GM12891 (cell line): ENCODE measurements at regions not wholly inside any gene's neighbourhood (a gene's known extent, or its start where the extent isn't known, plus 50 kb on each side); places are given as distances from the start of the nearest gene placed in this dataset.

Source experiments
- POLR2A ChIP-seq: IDR thresholded peaks from 2 replicates; pipeline ENCODE4 v1.6.1; 2011; ENCODE audit warnings: low read depth, low read length, control low read depth
- POLR2AphosphoS5 ChIP-seq: IDR thresholded peaks from 2 replicates; pipeline ENCODE4 v1.6.1; 2011; ENCODE audit warnings: low read depth, low read length, control low read depth
- POU2F2 ChIP-seq: IDR thresholded peaks from 2 replicates; pipeline ENCODE4 v1.6.1; 2011; ENCODE audit warnings: low read depth, mild to moderate bottlenecking, control low read depth, low read length, moderate library complexity
- TAF1 ChIP-seq: IDR thresholded peaks from 2 replicates; pipeline ENCODE4 v1.6.1; 2011; ENCODE audit warnings: low read depth, low read length, control low read depth

DNA sequence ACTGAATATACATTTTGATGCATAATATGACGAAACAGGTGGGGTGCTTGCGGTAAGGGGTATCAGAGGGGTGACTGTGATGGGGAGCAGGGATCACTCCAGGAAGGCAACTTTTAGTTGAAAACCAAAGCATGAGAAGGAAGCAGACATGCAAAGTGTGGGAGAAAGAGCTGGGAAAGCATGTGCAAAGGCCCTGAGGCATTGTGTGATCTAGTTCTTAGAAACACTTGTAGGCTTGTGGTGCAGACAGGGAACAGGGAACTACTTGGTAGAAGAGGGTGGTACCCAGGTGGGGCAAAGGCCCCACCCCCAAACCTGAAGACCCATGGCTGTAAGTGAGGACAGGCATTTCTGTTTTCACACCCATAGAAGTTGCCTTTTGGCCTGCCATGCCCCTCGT, 459.9 kb upstream of the EEF2KMT start:
- TF ChIP-seq POLR2AphosphoS5 (no peak), POLR2A (no peak), TAF1 (no peak), POU2F2 (no peak)
